Neural cell (in vitro differentiated cells): ENCODE measurements at regions not wholly inside any gene's neighbourhood (a gene's known extent, or its start where the extent isn't known, plus 50 kb on each side); places are given as distances from the start of the nearest gene placed in this dataset.

Experiments
- H2AFZ ChIP-seq: fragments of 200-600, 300-800 bp; sonication (generic), shearing (Covaris generic); 2 replicates; pipeline ENCODE4 v1.6.0; 2014; ENCODE audit warnings: low read depth, mild to moderate bottlenecking, antibody characterized with exemption, low read length, moderate library complexity
- H3F3A ChIP-seq: fragments of 200-600 bp; shearing (Covaris generic); 2 replicates; pipeline ENCODE4 v1.6.1; 2016; ENCODE audit warnings: mild to moderate bottlenecking, moderate library complexity, mixed read lengths, antibody characterized with exemption, low read length; ENCODE audit not compliant: insufficient read depth, poor library complexity, severe bottlenecking
- H3K27ac ChIP-seq: fragments of 200-600, 300-800 bp; sonication (generic), shearing (Covaris generic); 2 replicates; pipeline ENCODE4 v1.5.1; 2014; ENCODE audit warnings: mild to moderate bottlenecking, low read length, moderate library complexity
- H3K27me3 ChIP-seq: fragments of 300-800, 200-600 bp; sonication (generic), shearing (Covaris generic); 2 replicates; pipeline ENCODE4 v1.6.0; 2014; ENCODE audit warnings: mild to moderate bottlenecking, low read depth, low read length, moderate library complexity; ENCODE audit not compliant: insufficient read depth
- H3K36me3 ChIP-seq: fragments of 300-800, 200-600 bp; sonication (generic), shearing (Covaris generic); 2 replicates; pipeline ENCODE4 v1.5.1; 2014; ENCODE audit warnings: mild to moderate bottlenecking, antibody characterized with exemption, low read length, moderate library complexity; ENCODE audit not compliant: insufficient read depth
- H3K4me2 ChIP-seq: fragments of 300-800, 200-600 bp; sonication (generic), shearing (Covaris generic); 2 replicates; pipeline ENCODE4 v1.6.0; 2014; ENCODE audit warnings: mild to moderate bottlenecking, low read length
- H3K4me3 ChIP-seq: fragments of 300-800, 200-600 bp; sonication (generic), shearing (Covaris generic); 2 replicates; pipeline ENCODE4 v1.5.1; 2014; ENCODE audit warnings: mild to moderate bottlenecking, low read length, moderate library complexity
- H3K79me2 ChIP-seq: fragments of 200-600 bp; shearing (Covaris generic); replicated peaks from 2 replicates; pipeline ENCODE4 v1.6.0; 2014; ENCODE audit warnings: mild to moderate bottlenecking, low read length, moderate library complexity; ENCODE audit not compliant: insufficient read depth
- H3K9ac ChIP-seq: fragments of 300-800, 200-600 bp; sonication (generic), shearing (Covaris generic); 2 replicates; pipeline ENCODE4 v1.6.1; 2016; ENCODE audit warnings: mild to moderate bottlenecking, low read length, mixed read lengths
- H3K9me2 ChIP-seq: fragments of 200-600 bp; shearing (Covaris generic); 2 replicates; pipeline ENCODE4 v1.6.1; 2016; ENCODE audit warnings: mild to moderate bottlenecking, low read length, mixed read lengths; ENCODE audit not compliant: insufficient read depth
- H3K9me3 ChIP-seq: fragments of 200-600, 300-800 bp; sonication (generic), shearing (Covaris generic); 2 replicates; pipeline ENCODE4 v1.6.1; 2016; ENCODE audit warnings: mild to moderate bottlenecking, mixed run types, low read length, moderate library complexity, mixed read lengths
- H4K20me1 ChIP-seq: fragments of 200-600 bp; shearing (Covaris generic); 2 replicates; pipeline ENCODE4 v1.6.1; 2016; ENCODE audit warnings: mild to moderate bottlenecking, mixed run types; ENCODE audit not compliant: insufficient read depth
- EP300 ChIP-seq: fragments of 450-650 bp; conservative IDR thresholded peaks from 2 replicates; pipeline ENCODE4 v1.6.1; 2014; ENCODE audit warnings: antibody characterized with exemption, mild to moderate bottlenecking, moderate library complexity; ENCODE audit not compliant: poor library complexity, severe bottlenecking
- EZH2 ChIP-seq: fragments of 200-600, 300-800 bp; shearing (Covaris generic), sonication (generic); IDR thresholded peaks from 2 replicates; pipeline ENCODE4 v1.6.1; 2014; ENCODE audit warnings: antibody characterized with exemption, low read length, borderline replicate concordance, mild to moderate bottlenecking; ENCODE audit not compliant: insufficient read depth, poor library complexity, severe bottlenecking
- MXI1 ChIP-seq: fragments of 450-650 bp; conservative IDR thresholded peaks from 2 replicates; pipeline ENCODE4 v1.6.1; 2014; ENCODE audit warnings: antibody characterized with exemption, mild to moderate bottlenecking; ENCODE audit not compliant: poor library complexity, severe bottlenecking
- POLR2AphosphoS5 ChIP-seq: IDR thresholded peaks from 2 replicates; pipeline ENCODE4 v1.6.1; 2012
- RAD21 ChIP-seq: fragments of 450-650 bp; conservative IDR thresholded peaks from 2 replicates; pipeline ENCODE4 v1.6.1; 2014; ENCODE audit warnings: antibody characterized with exemption, mild to moderate bottlenecking, moderate library complexity
- SMC3 ChIP-seq: fragments of 450-650 bp; conservative IDR thresholded peaks from 2 replicates; pipeline ENCODE4 v1.6.1; 2014; ENCODE audit warnings: antibody characterized with exemption, mild to moderate bottlenecking, moderate library complexity; ENCODE audit not compliant: poor library complexity
- TAF1 ChIP-seq: IDR thresholded peaks from 2 replicates; pipeline ENCODE4 v1.6.1; 2012; ENCODE audit warnings: low read depth
- TF ChIP-seq, protein P1 (sequence below): IDR thresholded peaks from 2 replicates; pipeline ENCODE4 v1.6.1; 2012; ENCODE audit warnings: borderline replicate concordance
- TF ChIP-seq, protein P2 (sequence below): fragments of 450-650 bp; IDR thresholded peaks from 2 replicates; pipeline ENCODE4 v1.5.1; 2014; ENCODE audit warnings: antibody characterized with exemption, mild to moderate bottlenecking, moderate library complexity; ENCODE audit not compliant: poor library complexity, severe bottlenecking

DNA sequence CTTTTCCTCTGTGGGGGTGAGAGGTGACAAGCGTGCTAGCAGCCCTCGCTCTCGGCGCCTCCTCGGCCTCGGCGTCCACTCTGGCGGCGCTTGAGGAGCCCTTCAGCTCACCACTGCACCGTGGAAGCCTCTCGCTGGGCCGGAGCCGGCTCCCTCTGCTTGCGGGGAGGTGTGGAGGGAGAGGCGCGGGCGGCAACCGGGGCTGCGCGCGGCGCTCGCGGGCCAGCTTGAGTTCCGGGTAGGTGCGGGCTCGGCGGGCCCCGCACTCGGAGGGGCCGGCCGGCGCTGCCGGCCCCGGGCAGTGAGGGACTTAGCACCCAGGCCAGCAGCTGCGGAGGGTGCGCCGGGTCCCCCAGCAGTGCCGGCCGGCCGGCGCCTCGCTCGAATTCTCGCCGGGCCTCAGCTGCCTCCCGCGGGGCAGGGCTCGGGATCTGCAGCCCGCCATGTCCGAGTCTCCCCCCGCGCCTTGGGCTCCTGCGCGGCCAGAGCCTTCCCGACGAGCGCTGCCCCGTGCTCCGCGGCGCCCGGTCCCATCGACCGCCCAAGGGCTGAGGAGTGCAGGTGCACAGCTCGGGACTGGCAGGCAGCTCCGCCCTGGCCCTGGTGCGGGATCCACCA lies 352.8 kb upstream of the PODXL start:
- Histone ChIP-seq H3K9me2 (no peaks in the 10 kb centered on the region), H3K36me3 (no peaks in the 10 kb centered on the region), H3K27me3 (peaks cover 19% of the 10 kb centered on the region), H3K9me3 (no peaks in the 10 kb centered on the region), H3K9ac (no peak overlapping the region), H3F3A (peaks cover 5% of the 10 kb centered on the region), H3K79me2 (no peaks in the 10 kb centered on the region), H3K4me2 (no peak overlapping the region), H3K4me3 (no peak overlapping the region), H2AFZ (no peak overlapping the region), H4K20me1 (no peaks in the 10 kb centered on the region), H3K27ac (no peak overlapping the region)
- TF ChIP-seq, protein P1, sequence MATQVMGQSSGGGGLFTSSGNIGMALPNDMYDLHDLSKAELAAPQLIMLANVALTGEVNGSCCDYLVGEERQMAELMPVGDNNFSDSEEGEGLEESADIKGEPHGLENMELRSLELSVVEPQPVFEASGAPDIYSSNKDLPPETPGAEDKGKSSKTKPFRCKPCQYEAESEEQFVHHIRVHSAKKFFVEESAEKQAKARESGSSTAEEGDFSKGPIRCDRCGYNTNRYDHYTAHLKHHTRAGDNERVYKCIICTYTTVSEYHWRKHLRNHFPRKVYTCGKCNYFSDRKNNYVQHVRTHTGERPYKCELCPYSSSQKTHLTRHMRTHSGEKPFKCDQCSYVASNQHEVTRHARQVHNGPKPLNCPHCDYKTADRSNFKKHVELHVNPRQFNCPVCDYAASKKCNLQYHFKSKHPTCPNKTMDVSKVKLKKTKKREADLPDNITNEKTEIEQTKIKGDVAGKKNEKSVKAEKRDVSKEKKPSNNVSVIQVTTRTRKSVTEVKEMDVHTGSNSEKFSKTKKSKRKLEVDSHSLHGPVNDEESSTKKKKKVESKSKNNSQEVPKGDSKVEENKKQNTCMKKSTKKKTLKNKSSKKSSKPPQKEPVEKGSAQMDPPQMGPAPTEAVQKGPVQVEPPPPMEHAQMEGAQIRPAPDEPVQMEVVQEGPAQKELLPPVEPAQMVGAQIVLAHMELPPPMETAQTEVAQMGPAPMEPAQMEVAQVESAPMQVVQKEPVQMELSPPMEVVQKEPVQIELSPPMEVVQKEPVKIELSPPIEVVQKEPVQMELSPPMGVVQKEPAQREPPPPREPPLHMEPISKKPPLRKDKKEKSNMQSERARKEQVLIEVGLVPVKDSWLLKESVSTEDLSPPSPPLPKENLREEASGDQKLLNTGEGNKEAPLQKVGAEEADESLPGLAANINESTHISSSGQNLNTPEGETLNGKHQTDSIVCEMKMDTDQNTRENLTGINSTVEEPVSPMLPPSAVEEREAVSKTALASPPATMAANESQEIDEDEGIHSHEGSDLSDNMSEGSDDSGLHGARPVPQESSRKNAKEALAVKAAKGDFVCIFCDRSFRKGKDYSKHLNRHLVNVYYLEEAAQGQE, result no peak
- TF ChIP-seq EP300 (no peak), EZH2 (no peak), SMC3 (no peak), MXI1 (no peak), RAD21 (no peak), TAF1 (no peak), POLR2AphosphoS5 (no peak)
- TF ChIP-seq, protein P2, sequence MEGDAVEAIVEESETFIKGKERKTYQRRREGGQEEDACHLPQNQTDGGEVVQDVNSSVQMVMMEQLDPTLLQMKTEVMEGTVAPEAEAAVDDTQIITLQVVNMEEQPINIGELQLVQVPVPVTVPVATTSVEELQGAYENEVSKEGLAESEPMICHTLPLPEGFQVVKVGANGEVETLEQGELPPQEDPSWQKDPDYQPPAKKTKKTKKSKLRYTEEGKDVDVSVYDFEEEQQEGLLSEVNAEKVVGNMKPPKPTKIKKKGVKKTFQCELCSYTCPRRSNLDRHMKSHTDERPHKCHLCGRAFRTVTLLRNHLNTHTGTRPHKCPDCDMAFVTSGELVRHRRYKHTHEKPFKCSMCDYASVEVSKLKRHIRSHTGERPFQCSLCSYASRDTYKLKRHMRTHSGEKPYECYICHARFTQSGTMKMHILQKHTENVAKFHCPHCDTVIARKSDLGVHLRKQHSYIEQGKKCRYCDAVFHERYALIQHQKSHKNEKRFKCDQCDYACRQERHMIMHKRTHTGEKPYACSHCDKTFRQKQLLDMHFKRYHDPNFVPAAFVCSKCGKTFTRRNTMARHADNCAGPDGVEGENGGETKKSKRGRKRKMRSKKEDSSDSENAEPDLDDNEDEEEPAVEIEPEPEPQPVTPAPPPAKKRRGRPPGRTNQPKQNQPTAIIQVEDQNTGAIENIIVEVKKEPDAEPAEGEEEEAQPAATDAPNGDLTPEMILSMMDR, result no peak

DNA sequence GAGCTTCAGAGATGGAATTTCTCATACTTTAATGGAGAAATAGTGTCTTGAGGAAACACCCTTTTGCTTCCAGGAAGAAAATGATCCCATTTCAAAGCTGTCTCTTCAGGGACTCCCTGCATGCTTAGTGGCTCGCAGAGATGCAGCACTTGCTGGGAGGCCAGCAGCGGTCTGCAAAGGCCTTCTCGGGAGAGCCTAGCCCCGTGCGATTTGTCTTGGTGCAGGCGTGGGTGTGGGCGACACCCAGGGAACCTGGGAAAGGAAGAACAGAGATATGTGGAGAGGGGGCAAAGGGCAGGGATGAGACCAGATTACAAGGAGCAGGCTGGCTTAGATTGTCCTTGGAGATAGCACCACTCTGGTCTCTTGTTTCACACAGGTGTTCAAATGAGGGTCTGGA lies 352.3 kb upstream of the PODXL start:
- H3K4me2 ChIP-seq, result no peak overlapping the region

More for the DNA sequence above, 352.3 kb upstream of the PODXL start:
- Histone ChIP-seq H2AFZ (no peak overlapping the region), H3K36me3 (no peaks in the 10 kb centered on the region), H4K20me1 (no peaks in the 10 kb centered on the region), H3K9ac (no peak overlapping the region), H3F3A (peaks cover 5% of the 10 kb centered on the region), H3K27me3 (peaks cover 19% of the 10 kb centered on the region), H3K79me2 (no peaks in the 10 kb centered on the region), H3K9me2 (no peaks in the 10 kb centered on the region), H3K27ac (no peak overlapping the region), H3K4me3 (no peak overlapping the region), H3K9me3 (no peaks in the 10 kb centered on the region)
- TF ChIP-seq, protein P1, result no peak
- no peak for TF ChIP-seq MXI1
- no peak for TF ChIP-seq RAD21
- TF ChIP-seq TAF1, result no peak
